ENCODE measurements at regions not wholly inside any gene's neighbourhood (a gene's known extent, or its start where the extent isn't known, plus 50 kb on each side); places are given as distances from the start of the nearest gene placed in this dataset.

DNA sequence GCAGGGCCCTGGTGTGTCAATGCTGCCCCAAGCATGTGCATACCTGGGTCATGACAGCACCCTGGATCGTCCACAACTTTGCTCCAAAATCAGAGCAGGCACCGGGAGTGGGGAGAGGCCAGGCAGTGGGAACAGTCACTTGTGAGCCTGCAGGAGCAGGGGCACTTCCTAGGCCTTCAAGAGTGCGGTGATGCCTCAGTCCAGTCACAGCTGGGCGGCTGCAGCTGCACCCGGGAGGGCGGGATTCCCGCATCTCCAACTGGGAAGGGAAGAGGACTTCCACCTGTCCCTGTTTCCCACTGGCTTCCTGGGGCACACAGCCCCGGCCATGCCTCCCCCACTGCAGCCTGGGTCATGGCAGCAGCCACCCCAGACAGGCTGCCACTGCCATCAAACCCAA, 191.3 kb upstream of the DEFB112 start:
- TF ChIP-seq, protein P1, sequence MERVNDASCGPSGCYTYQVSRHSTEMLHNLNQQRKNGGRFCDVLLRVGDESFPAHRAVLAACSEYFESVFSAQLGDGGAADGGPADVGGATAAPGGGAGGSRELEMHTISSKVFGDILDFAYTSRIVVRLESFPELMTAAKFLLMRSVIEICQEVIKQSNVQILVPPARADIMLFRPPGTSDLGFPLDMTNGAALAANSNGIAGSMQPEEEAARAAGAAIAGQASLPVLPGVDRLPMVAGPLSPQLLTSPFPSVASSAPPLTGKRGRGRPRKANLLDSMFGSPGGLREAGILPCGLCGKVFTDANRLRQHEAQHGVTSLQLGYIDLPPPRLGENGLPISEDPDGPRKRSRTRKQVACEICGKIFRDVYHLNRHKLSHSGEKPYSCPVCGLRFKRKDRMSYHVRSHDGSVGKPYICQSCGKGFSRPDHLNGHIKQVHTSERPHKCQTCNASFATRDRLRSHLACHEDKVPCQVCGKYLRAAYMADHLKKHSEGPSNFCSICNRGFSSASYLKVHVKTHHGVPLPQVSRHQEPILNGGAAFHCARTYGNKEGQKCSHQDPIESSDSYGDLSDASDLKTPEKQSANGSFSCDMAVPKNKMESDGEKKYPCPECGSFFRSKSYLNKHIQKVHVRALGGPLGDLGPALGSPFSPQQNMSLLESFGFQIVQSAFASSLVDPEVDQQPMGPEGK (CRISPR knock-in tag; IDR thresholded peaks at IDR 0.05; ENCODE audit: borderline replicate concordance): no peak
- TF ChIP-seq, protein P2, sequence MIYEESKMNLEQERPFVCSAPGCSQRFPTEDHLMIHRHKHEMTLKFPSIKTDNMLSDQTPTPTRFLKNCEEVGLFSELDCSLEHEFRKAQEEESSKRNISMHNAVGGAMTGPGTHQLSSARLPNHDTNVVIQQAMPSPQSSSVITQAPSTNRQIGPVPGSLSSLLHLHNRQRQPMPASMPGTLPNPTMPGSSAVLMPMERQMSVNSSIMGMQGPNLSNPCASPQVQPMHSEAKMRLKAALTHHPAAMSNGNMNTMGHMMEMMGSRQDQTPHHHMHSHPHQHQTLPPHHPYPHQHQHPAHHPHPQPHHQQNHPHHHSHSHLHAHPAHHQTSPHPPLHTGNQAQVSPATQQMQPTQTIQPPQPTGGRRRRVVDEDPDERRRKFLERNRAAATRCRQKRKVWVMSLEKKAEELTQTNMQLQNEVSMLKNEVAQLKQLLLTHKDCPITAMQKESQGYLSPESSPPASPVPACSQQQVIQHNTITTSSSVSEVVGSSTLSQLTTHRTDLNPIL (CRISPR knock-in tag; IDR thresholded peaks at IDR 0.05; ENCODE audit: low read depth): no peak
- TF ChIP-seq SNAI2 (CRISPR knock-in tag; IDR thresholded peaks at IDR 0.05): no peak
- no peak for TF ChIP-seq PPARA (CRISPR knock-in tag; IDR thresholded peaks at IDR 0.05; ENCODE audit: borderline replicate concordance)
- TF ChIP-seq, protein P3, sequence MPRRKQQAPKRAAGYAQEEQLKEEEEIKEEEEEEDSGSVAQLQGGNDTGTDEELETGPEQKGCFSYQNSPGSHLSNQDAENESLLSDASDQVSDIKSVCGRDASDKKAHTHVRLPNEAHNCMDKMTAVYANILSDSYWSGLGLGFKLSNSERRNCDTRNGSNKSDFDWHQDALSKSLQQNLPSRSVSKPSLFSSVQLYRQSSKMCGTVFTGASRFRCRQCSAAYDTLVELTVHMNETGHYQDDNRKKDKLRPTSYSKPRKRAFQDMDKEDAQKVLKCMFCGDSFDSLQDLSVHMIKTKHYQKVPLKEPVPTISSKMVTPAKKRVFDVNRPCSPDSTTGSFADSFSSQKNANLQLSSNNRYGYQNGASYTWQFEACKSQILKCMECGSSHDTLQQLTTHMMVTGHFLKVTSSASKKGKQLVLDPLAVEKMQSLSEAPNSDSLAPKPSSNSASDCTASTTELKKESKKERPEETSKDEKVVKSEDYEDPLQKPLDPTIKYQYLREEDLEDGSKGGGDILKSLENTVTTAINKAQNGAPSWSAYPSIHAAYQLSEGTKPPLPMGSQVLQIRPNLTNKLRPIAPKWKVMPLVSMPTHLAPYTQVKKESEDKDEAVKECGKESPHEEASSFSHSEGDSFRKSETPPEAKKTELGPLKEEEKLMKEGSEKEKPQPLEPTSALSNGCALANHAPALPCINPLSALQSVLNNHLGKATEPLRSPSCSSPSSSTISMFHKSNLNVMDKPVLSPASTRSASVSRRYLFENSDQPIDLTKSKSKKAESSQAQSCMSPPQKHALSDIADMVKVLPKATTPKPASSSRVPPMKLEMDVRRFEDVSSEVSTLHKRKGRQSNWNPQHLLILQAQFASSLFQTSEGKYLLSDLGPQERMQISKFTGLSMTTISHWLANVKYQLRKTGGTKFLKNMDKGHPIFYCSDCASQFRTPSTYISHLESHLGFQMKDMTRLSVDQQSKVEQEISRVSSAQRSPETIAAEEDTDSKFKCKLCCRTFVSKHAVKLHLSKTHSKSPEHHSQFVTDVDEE (CRISPR knock-in tag; IDR thresholded peaks at IDR 0.05): no peak
- TF ChIP-seq, protein P4, sequence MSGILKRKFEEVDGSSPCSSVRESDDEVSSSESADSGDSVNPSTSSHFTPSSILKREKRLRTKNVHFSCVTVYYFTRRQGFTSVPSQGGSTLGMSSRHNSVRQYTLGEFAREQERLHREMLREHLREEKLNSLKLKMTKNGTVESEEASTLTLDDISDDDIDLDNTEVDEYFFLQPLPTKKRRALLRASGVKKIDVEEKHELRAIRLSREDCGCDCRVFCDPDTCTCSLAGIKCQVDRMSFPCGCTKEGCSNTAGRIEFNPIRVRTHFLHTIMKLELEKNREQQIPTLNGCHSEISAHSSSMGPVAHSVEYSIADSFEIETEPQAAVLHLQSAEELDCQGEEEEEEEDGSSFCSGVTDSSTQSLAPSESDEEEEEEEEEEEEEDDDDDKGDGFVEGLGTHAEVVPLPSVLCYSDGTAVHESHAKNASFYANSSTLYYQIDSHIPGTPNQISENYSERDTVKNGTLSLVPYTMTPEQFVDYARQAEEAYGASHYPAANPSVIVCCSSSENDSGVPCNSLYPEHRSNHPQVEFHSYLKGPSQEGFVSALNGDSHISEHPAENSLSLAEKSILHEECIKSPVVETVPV (CRISPR knock-in tag; IDR thresholded peaks at IDR 0.05): no peak
- TF ChIP-seq ZFP3 (CRISPR knock-in tag; IDR thresholded peaks at IDR 0.05): no peak
- TF ChIP-seq GLIS3 (CRISPR knock-in tag; IDR thresholded peaks at IDR 0.05): no peak

All from SK-N-SH treated with all-trans-retinoic acid at 6 μM for 48 hours (cell line).